SH-SY5Y (cell line): ENCODE measurements at regions not wholly inside any gene's neighbourhood (a gene's known extent, or its start where the extent isn't known, plus 50 kb on each side); places are given as distances from the start of the nearest gene placed in this dataset.

Source experiments
- GATA2 ChIP-seq: IDR thresholded peaks from 2 replicates; pipeline ENCODE4 v1.6.1; 2011; ENCODE audit warnings: mild to moderate bottlenecking, low read depth, low read length
- GATA3 ChIP-seq: IDR thresholded peaks from 2 replicates; pipeline ENCODE4 v1.6.1; 2011; ENCODE audit warnings: low read depth, mild to moderate bottlenecking, low read length, moderate library complexity

DNA sequence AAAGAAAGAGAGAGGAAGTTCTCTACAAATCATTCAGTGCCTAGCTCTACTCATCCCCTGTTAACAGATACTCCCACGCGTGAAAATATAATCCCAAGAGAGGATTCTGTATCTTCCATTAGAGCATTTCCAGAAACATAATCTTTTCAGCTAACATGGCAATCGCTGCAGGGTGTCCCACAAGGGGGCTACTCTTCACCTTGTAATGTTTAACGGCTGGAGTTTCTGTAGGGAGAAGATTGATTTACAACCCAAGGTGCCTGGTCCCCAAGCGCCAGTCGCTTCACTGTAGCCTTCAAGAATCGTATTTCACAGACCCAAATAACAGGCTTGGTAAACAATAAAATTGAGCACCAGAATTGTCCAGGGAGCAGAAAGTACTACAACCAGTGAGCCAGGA lies 318.7 kb downstream of the TLE1 start:
- no peak for TF ChIP-seq GATA2
- no peak for TF ChIP-seq GATA3
